ENCODE measurements at regions not wholly inside any gene's neighbourhood (a gene's known extent, or its start where the extent isn't known, plus 50 kb on each side); places are given as distances from the start of the nearest gene placed in this dataset.

- DNase-seq (ENCODE audit: low spot score) = no peak
These were observed 338.2 kb upstream of the PITX2 start for GRCh38 chr4:110961066-110961465.

DNA sequence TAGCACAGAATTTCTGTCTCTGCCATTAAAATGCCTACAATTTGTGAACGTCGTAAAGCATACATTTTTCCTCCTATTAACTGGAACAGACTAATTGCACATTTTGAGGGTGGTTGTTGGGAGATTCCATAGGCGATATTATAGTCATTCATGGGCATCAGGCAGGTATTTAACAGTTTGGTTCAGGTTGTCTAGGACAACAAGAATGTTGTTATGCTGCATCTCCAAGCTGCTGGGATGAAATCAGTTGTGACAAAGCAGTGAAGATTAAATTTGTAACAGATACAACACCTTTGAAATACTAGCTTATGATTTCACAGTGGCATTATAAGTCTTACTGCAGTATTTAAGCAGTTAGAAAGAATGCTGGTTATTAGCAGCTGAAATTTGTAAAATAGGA lies 339.7 kb upstream of the PITX2 start:
- no peak for DNase-seq (ENCODE audit: low spot score)

- no peak for DNase-seq (ENCODE audit: low spot score)
These were observed 340.9 kb upstream of the PITX2 start for GRCh38 chr4:110963662-110964280.

DNA sequence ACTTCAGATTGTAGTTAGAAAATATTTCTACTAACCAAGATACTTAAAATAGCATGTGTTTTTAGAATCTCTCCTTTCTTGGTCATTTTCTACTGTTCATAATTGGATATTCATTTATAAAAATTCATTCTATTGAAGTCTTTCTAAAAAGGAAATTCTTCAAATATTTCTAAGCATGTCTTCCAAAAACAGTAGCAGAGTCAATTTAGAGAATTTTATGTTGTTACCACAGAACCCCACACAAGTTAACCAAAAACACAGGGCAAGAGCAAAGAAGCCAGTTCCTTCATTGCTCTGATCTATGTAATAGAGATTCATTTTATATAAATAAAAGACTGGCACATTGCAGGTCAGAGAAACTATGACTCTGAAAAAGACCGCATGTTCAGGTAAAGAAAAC lies 345.1 kb upstream of the PITX2 start:
- DNase-seq (ENCODE audit: low spot score) = no peak

DNA sequence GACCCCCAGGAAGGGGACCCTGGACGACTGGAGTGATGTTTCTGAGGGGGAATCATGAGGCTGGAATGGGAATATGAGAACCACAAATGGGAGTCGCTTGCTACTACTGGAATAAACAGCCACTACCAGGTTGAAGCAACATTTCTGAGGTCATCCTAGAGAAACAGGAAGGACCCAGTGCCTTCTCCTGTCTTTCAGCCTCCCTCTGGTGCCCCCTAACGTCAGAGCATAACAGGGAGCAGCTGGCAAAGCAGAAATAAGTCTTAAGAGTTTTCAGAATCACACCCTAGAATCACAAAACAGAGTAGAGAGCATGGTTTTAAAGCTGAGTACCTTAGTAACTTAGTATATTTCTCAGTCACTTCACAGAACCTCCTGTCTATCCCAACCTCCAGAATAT lies 347.8 kb upstream of the PITX2 start:
- DNase-seq (ENCODE audit: low spot score) = peak; percentile 73

DNA sequence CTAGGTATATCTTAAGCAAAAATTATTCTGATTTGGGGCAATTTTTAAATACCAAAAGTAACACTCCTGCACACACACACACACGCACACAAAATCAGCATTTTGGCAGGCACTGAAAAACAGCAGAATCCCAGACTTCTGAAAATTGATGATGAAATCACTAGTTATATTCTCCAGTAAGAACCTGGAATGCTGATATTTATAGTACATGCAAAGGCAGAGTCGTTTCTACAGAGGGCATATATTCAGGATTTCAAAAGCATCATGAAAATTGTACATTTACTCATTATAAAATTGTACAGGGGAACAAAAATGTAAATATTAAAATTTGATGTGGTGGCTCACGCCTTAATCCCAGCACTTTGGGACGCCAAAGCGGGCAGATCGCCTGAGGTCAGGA lies 352.5 kb upstream of the PITX2 start:
- no peak for DNase-seq (ENCODE audit: low spot score)

GRCh38 chr4:110977554-110977953 lies 354.7 kb upstream of the PITX2 start:
- DNase-seq (ENCODE audit: low spot score) = no peak

DNA sequence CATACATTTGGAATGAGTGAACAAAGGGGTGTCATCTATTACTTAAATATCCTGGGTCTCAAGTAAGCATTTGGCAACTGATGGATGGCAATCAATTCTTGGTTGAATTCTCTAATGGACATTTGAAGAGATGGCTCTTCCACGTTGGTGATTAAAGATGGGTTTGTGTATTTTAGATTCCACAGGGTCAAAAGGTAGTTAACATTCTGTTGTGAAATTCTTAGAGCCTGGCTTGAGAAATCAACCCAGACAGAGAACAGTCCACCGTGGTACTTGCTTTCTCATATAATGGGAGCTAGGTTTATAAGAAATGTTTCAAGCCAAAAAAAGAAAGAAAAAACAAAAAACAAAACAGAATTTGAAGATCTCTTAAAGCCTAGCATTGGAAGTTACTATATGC lies 355.9 kb upstream of the PITX2 start:
- DNase-seq (ENCODE audit: low spot score) = no peak

GRCh38 chr4:110982486-110982885 lies 359.6 kb upstream of the PITX2 start:
- no peak for DNase-seq (ENCODE audit: low spot score)

DNA sequence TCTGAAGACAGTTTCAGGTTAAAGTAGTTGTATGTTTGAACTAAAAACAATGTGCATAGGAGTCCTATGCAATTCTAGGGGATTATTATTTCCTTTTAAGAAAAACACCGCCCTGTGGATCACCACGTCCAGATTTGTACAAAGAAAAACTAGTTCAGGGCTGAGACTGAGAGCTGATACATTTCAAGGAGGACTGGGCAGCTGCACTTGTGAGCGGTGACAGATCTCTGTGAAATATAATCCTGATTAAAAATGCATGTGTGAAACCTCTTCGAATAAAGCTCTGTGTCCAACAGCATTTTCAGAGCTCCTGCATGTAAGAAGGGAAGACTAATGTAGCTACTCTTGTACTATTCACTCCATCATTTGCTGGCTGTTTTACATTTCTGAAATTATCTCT lies 365.8 kb upstream of the PITX2 start:
- no peak for DNase-seq (ENCODE audit: low spot score)

GRCh38 chr4:110989125-110989524 lies 366.2 kb upstream of the PITX2 start:
- DNase-seq (ENCODE audit: low spot score) = no peak

GRCh38 chr4:110994781-110995180 lies 371.9 kb upstream of the PITX2 start:
- no peak for DNase-seq (ENCODE audit: low spot score)

DNA sequence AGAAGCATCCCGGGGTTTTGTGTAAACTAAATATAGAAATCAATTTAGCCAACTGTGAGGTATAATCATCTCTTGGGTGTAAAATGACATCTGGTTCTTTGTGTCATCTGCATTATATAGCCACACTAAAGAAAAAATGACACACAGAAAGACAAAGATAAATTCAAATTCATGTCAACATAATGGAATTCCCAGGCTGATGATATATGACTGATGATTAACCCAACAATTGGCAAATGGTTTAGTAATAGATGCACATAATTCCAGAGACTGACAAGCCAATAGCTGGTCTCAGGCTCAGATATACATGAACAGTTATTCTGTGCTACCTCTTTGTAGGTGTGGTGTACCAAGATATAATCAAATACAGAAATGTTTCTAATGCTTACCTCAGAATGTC lies 375.4 kb upstream of the PITX2 start:
- DNase-seq (ENCODE audit: low spot score) = no peak

GRCh38 chr4:111011458-111011857 lies 388.6 kb upstream of the PITX2 start:
- DNase-seq (ENCODE audit: low spot score) = no peak

- DNase-seq (ENCODE audit: low spot score) = no peak
These were observed 391.0 kb upstream of the PITX2 start for GRCh38 chr4:111013846-111014245.

DNA sequence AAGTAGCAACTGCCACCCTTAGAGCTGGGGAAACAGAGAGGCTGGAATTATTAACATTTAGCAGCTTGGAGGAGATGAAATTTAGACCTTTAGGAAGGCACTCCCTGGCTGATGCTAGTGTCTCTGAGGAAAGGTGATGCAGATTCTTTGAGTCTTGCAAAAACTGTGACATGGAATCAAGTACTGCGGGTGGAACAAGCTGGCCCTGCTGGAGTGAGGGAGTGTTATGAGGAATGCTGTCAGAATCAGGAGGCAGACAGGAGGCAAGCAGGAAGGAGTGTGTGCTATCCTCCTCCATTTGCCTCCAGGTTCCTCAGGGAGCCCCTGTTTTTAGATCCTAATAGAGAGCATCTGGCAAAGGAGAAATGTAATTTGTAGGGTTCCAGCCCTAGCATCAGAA lies 391.7 kb upstream of the PITX2 start:
- no peak for DNase-seq (ENCODE audit: low spot score)

DNA sequence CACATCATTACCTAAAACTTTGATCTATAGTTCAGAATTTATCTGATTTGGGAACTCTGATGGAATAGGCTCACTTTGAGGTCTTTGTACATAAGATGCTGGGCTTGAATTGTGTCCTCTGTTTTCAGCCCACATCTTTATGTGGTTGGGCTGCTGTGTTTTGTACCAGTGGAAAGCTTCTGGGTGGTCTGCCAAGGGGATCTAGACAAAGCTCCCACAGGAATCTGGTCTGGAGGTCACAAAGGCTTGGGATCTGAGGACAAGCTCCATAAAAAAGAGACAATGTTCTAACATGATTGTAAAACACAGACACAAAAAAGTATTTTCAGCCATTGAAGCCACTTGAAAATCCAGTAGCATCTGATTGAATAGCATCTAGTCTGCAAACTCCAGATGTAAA lies 393.5 kb upstream of the PITX2 start:
- no peak for DNase-seq (ENCODE audit: low spot score)

GRCh38 chr4:111018216-111018615 lies 395.3 kb upstream of the PITX2 start:
- DNase-seq (ENCODE audit: low spot score) = no peak

DNA sequence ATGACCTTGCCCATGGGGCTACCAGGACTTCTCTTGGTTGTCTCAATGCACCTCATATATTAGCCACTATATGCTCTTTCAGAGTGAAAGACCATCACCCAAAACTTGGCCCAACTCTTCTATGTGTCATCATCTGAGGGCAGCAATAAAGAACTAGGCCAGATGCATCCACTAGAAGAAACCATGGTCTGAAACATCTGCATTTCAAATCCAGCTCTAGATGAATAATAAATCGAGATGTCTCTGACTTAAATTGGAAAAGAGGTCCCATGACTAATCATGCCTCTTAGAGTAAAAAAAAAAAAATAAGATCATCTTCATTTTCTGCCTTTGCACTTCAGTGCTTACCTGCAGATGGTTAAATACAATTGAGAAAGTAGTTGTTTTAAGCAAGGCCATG lies 397.6 kb upstream of the PITX2 start:
- DNase-seq (ENCODE audit: low spot score) = no peak

DNA sequence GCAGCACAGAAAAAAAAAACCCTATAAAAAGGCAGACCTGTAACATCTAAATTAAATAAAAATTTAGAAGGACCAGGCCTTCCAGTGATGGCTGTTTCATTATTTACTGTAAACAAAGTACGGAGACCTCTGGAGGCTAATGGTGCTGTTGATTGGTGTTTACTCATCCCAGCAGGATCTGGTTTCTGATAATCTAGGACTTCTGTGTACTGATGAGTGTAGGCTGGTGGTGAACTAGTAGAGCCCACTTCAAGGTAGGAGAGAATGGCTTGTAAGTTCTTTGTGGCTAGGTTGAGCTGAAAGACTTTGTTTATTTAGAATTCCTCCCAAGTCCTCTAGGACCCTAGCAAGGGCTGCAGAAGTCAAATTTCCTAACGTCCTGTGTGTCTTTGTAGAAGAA lies 398.1 kb upstream of the PITX2 start:
- DNase-seq (ENCODE audit: low spot score) = no peak

GRCh38 chr4:111022758-111023157 lies 399.9 kb upstream of the PITX2 start:
- DNase-seq (ENCODE audit: low spot score) = no peak

- DNase-seq (ENCODE audit: low spot score) = no peak
These were observed 404.6 kb upstream of the PITX2 start for GRCh38 chr4:111027526-111027925.

DNA sequence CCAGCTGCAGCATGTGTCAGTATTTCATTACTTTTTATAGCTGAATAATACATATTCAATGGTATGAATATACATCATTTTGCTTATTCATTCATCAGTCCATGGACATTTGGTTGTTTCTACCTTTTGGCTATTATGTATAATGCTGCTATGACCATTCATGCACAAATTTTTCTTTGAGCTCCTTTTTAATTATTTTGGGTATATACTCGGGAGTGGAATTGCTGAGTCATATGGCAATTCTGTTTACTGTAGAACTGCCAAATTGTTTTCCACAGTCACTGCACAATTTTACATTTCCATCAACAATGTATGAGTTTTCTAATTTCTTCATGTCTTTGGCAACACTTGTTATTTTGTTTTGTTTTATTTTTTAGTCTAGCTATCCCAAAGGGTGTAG lies 405.9 kb upstream of the PITX2 start:
- no peak for DNase-seq (ENCODE audit: low spot score)

GRCh38 chr4:111031001-111031579 lies 408.2 kb upstream of the PITX2 start:
- no peak for DNase-seq (ENCODE audit: low spot score)

GRCh38 chr4:111031596-111031995 lies 408.7 kb upstream of the PITX2 start:
- DNase-seq (ENCODE audit: low spot score) = no peak

All from COLO829 (cell line).